ENCODE measurements at regions not wholly inside any gene's neighbourhood (a gene's known extent, or its start where the extent isn't known, plus 50 kb on each side); places are given as distances from the start of the nearest gene placed in this dataset.

- no peak for DNase-seq (ENCODE audit: low spot score)
Observed at GRCh38 chr13:29664591-29664990, 69.1 kb upstream of the SLC7A1 start.

- DNase-seq (ENCODE audit: low spot score): no peak
Observed at GRCh38 chr13:29654843-29655547, 59.5 kb upstream of the SLC7A1 start.

- no peak for DNase-seq (ENCODE audit: low spot score)
Observed at GRCh38 chr13:29654384-29654783, 58.9 kb upstream of the SLC7A1 start.

GRCh38 chr13:29648760-29649159 lies 53.3 kb upstream of the SLC7A1 start:
- DNase-seq (ENCODE audit: low spot score): no peak
